GM19395 (cell line): ENCODE measurements at regions not wholly inside any gene's neighbourhood (a gene's known extent, or its start where the extent isn't known, plus 50 kb on each side); places are given as distances from the start of the nearest gene placed in this dataset.
A peak's percentile ranks its signal among the peaks of the same experiment; 100 is the strongest.

Source experiments
- ATAC-seq: cut with Tn5 transposase; IDR thresholded peaks from one replicate; pipeline ENCODE4 v1.9.1; 2021; ENCODE audit warnings: mild to moderate bottlenecking, moderate library complexity; ENCODE audit not compliant: unreplicated experiment

- ATAC-seq, result peak; percentile 87
Measured at GRCh38 chr13:95494082-95494681, 58.3 kb upstream of the CLDN10 start.

DNA sequence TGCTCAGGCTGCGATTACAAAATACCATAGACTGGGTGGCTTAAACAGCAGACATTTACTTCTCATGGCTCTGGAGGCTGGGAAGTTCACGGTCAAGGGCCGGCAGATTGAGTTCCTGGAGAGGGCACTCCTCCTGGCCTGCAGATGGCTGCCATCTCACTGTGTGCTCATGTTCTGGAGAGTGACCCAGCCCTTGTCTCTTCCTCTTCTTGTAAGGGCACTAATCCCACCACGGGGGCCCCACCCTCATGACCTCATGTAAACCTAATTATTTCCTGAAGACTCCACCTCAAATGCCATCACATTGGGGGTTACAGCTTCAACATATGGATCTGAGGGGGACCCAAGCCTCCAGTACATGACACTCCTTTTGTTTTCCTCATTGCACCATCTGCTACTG is 56.0 kb upstream of the CLDN10 start:
- no peak for ATAC-seq

DNA sequence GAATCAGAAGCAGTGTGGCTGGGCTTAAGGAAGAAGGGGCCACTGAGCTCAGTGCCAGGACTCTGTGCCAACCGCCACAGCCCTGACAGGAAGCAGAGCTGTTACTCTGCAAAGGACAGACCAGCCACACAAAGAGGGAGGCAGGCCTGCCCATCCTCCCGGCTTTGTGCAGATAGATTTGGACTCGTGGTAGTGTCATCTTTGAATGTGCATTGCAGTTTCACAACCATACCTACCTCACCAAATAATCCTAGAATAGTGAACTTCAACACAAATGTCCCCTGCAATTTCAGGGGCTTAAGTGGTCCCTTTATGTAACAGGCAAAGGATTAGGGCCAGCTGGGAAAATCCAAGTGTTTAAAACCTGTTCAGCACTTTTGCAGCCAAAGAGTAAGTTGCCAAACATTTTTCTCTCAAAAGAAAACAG is 55.1 kb upstream of the CLDN10 start:
- no peak for ATAC-seq

DNA sequence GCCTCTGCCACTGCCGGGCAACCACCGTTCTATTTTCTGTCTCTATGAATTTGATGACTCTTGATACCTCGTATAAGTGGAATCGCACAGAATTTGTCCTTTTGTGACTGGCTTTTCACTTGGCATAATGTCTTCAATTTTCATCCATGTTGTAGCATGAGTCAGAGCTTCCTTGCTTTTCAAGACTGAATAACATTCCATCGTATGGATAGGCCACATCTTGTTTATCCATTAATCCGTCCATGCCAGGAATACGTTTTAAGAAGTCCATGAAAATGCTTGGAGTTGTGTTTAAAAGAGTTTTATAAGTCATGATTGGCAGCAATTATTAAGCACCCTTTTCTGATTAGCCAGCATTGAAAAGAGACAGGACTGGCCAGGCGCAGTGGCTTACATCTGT is 53.6 kb upstream of the CLDN10 start:
- no peak for ATAC-seq

DNA sequence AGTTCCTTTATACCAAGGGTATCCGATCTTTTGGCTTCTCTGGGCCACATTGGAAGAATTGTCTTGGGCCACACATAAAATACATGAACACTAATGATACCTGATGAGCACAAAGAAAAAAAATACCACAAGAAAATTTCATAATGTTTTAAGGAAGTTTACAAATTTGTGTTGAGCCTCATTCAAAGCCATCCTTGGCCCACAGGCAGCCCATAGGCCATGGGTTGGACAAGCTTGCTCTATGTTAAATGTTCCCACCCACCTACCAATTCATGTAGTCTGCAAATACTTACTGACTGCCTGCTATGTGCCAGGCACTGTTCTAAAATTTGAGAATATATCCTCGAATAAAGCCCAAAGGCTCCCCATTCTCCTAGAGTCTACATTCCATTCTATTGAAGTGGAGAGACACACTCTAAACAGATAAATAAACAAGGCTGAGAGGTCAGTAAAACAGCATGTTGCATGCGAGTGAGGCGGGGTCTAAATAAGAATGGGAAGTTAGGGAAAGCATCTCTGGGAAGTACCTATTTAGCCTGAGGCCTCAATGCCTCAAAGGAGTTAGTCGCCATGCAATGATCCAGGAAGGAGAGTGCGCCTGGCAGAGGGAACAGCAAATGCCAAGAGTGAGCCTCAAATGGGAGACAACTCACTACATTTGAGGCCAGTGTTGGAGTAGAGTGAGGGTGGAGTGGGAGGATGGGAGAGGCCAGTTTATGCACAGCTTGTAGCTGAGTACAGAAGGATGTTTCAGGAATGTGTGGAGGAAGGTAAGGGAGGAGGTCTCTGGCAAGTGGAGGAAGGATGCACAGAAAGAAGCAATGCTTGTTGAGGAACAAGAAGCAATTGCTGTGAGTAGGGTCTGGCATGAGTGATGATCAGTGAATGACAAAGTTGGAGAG is 52.5 kb upstream of the CLDN10 start:
- no peak for ATAC-seq

- ATAC-seq, result no peak
Measured at GRCh38 chr13:95502216-95502615, 50.3 kb upstream of the CLDN10 start.
